ENCODE measurements at regions not wholly inside any gene's neighbourhood (a gene's known extent, or its start where the extent isn't known, plus 50 kb on each side); places are given as distances from the start of the nearest gene placed in this dataset.

GRCh38 chr4:132506568-132506967 lies 642.5 kb upstream of the PCDH10 start:
- TF ChIP-seq POLR2A (IDR thresholded peaks at IDR 0.05; ENCODE audit: low read length) (no peak), GATA1 (IDR thresholded peaks at IDR 0.05; ENCODE audit: low read depth, low read length) (no peak)
